Stimulated activated CD4-positive, alpha-beta T cell treated with anti-CD3 and anti-CD28 coated beads, Interleukin-1b, Interleukin-23, amount 100 ng/mL, for 24 hours (primary cell): ENCODE measurements at regions not wholly inside any gene's neighbourhood (a gene's known extent, or its start where the extent isn't known, plus 50 kb on each side); places are given as distances from the start of the nearest gene placed in this dataset.
"Not testable (repeated sequence)": the region's sequence is repeated elsewhere in the genome, so short reads cannot be mapped to it uniquely, and the experiment has no call there.

Experiments
- DNase-seq, 4 experiments: peaks; one replicate each; pipeline ENCODE4 v3.0.0-alpha.2; 2020; ENCODE audit warnings: low read depth in 4 of 4, low spot score in 1 of 4

DNA sequence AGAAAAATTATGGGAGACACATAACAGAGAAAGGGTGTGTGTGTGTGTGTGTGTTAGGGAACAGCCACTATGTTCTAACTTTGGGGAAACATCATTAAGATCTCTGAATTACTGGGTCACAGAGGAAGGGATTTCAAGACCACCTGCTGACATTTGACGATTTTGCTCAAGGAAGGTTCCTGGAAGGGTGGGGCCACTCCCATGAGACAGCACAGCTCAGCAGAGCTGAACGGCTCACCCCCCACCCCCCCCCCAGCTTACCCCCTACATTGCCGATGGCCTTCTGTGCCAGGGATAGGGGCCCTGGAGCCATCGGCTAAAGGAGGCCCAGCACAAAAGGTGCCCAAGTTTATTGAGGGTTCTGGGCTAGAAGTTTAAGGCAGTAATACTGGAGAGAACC, 122.4 kb downstream of the NPIPB11 start:
- not testable (repeated sequence) for DNase-seq

GRCh38 chr16:29278097-29278871, 128.2 kb downstream of the NPIPB11 start:
- DNase-seq, result not testable (repeated sequence)

GRCh38 chr16:29276446-29276845, 130.1 kb downstream of the NPIPB11 start:
- not testable (repeated sequence) for DNase-seq

DNA sequence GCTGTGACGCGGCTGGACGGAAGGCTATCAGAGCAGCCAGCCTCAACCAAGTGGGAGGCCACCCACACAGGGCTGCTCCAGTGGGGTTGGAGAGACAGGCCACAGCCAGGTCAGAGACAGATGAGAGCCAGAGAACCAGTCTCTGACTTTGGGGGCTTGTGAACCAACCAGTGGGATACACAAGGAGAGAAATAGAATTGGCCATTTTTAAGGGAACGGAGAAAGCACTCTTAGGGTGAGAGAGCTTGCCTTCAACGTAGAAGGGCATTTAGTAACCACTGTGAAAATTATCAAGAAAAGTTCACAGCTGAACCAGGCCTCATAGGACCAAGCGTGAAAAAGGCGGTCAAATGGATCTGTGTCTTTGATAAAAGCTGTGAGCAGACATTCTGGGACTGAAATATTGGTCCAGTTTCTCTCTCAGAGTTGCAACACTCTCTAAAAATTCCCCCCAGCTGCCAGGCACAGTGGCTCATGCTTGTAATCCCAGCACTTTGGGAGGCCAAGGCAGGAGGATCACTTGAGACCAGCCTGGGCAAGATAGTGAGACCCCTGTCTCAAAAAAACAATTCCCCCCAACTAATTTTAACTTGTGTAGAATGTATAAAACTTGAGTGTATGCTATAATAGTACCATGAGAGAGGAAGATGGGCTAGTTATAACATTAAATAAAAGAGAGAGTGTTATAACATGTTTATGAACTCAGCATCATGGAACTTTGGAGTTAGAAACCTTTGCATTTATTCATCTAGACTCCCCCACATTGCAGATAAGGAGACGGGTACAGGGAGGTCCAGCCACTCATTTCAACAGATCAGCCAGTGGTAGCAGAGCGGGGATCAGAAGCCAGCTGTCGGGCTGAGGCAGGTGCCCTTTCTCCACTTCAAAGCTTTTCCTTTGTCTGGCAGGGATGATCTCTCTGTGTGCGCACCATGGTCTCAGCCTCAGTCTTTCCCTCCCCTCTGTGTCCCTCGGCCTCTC, 132.2 kb downstream of the NPIPB11 start:
- DNase-seq, result not testable (repeated sequence)

DNA sequence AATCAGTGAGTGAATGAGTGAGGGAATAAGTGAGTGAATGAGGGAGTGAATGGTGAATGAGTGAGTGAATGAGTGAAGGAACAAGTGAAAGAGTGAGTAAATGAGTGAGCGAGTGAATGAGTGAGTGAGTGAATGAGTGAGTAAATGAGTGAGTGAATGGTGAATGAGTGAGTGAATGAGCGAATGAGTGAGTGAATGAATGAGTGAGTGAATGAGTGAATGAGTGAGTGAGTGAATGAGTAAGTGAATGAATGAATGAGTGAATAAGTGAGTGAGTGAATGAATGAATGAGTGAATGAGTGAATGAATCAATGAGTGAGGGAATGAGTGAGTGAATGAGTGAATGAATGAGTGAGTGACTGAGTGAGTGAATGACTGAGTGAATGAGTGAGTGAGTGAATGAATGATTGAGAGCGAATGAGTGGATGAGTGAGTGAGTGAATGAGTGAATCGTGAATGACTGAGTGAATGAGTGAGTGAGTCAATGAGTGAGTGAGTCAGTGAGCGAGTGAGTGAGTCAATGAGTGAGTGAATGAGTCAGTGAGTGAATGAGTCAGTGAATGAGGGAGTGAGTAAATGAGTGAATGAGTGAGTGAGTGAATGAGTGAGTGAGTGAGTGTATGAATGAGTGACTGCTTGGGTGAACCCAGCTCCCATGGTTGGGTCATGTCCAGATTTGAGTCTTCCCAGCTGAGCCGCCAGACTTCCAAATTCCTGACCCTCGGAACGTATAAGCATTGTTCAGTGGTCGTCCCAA, 133.0 kb downstream of the NPIPB11 start:
- DNase-seq, result not testable (repeated sequence)

- not testable (repeated sequence) for DNase-seq
These were observed 134.5 kb downstream of the NPIPB11 start for GRCh38 chr16:29271721-29272675.

GRCh38 chr16:29270923-29271322, 135.6 kb downstream of the NPIPB11 start:
- not testable (repeated sequence) for DNase-seq

DNA sequence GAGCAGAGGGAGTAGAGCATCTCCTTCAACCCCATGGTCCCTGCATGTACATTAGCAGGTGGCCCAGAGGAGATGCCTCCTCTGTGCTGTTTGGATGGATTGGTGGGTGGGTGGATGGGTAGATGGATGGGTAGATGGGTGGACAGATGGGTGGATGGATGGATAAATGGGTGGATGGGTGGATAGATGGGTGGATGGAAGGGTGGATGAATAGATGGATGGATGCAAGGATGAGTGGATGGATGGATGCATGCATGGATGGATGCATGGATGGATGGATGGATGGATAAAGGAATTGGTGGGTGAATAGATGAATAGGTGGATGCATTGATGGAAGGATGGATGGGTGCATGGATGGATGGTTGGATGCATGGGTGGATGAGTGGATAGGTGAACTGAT, 136.5 kb downstream of the NPIPB11 start:
- DNase-seq, result not testable (repeated sequence)

DNA sequence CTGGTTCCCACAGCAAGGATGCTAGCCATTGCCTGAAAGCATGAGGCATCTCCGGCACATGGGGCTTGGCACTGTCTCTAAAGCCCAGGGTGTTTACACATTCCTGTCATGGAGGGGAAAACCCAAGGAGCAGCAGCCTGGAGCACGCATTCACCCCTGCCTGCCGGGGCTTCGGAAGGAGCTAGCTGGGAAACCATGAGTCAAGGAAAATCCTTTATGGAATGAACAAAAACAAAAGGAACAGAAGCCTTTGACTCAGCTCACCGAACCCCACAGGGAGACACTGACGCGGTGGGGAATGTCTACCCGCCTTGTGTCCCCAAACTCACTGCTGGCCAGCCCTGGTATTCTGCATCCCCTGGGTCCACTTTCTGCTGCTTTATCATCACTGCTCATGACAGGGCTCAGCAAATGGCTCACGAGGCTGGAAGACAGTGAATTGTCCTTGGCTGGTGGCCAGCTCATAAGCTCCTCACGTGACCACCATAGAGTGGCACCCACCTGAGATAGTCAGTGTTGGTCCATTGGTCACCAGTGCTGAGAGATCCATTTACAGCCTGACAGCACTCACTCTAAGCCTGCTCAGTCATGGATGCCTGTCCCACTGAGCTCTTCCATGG, 137.2 kb downstream of the NPIPB11 start:
- DNase-seq, result not testable (repeated sequence)

DNA sequence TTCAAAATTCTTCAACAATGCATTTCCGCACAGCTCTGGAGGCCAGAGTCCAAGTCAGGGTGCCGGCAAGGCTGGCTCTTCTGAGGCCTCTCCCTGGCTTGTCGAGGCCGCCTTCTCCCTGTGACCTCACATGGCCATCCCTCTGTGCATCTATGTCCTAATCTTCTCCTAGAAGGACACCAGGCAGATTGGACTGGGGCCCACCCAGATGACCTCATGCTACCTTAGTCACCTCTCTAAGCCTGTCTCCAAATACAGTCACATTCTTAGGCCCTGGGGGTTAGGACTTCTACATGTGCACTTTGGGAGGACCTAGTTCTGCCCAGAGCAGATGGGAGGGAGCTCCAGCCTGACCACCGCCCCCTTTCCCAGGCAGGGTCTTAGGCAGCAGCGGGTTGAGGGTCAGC, 137.7 kb downstream of the NPIPB11 start:
- not testable (repeated sequence) for DNase-seq

DNA sequence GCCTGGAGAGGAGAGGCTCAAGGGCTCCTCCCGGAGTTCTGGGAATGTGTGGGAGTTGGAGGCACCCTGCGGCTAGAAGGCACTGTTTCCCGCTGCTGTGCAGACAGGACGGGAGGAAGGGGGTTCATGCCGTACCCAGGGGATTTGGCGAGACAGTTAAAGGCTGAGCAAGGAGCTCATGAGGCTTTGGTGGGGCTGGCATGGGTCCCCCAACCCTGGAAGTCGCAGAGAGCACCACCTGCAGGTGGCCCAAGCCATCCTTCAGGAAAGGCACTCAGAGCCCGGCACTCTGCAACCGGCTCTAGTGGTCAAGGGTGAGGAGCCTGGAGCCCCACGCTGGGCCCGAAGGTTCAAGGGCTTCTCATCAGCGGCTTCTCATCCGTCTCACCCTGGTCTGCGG, 138.2 kb downstream of the NPIPB11 start:
- DNase-seq, result not testable (repeated sequence)

- not testable (repeated sequence) for DNase-seq
These were observed 138.6 kb downstream of the NPIPB11 start for GRCh38 chr16:29267891-29268290.

DNA sequence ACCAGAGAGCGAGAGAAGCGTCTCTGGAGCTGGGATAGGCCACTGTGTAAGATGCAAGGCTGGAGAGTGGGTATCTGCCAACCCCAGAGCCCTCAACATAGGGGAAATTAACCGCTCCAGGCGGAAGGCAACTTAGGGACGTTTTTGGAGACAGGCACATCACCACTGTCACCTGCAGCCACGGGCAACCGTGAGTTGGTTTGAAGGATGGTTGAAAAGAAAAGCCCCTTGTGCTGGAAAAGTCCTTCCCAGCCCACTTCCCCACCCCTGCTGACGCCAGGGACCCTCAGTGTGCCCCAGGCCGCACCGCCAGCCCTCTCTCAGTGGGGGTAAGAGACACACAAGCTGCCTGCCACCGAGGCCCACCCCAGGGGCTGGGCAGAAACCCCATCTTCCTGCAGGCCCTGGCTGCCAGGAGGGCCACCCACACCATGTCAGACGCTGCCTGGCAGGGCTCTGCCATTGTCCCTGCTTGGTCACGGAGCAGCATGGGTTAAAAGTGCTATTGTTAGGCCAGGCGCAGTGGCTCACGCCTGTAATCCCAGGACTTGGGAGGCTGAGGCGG, 139.4 kb downstream of the NPIPB11 start:
- DNase-seq, result not testable (repeated sequence)

DNA sequence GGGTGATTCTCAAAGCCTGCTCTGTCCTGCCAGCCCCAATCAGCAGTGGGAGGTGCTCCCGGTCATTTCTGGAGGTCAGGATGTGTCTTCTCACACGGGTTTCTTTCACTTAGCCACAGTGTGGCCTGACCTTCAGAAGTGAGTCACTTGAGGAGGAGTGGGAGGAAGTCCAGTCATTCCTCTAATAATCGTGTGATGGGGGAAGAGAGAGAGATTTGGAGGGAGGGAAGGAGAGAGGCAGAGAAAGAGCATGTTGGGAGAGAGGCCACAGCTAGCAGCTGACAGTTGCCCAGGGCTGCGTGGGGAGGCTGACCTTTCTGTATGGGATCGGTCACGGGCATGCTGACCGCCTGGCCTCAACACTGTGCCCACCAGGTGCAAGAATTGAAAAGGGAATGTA, 139.9 kb downstream of the NPIPB11 start:
- DNase-seq, result not testable (repeated sequence)

GRCh38 chr16:29265255-29265853, 141.2 kb downstream of the NPIPB11 start:
- peak in 2 of 4 experiments; percentile 12 to 24 for DNase-seq

DNA sequence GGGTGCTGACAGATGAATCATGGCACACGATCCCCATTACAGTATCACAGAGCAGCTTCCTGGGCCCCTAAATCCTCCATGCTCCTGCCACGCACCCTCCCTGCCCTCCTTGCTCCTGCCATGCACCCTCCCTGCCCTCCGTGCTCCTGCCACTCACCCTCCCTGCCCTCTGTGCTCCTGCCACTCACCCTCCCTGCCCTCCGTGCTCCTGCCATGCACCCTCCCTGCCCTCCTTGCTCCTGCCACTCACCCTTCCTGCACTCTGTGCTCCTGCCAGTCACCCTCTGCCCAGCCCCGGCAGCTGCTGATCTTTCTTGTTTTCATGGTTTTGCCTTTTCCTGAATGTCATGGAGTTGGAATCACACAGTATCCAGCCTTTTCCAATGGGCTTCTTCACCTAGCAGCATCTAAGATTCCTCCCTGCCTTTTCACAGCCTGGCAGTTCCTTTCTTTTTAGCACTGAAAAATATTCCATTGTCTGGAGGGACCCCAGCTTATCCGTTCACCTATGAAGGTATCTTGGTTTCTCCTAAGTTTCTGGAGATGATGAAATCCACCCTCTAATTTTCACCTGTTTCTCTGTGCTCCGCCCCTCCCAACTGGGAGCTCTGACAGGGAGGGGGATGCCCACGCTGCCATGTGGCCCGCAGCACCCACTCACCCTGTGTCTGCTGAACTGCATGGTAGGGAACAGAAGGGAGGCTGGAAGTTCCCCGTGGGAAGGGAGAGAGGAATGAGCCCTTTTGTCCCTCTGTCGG, 142.3 kb downstream of the NPIPB11 start:
- not testable (repeated sequence) for DNase-seq

DNA sequence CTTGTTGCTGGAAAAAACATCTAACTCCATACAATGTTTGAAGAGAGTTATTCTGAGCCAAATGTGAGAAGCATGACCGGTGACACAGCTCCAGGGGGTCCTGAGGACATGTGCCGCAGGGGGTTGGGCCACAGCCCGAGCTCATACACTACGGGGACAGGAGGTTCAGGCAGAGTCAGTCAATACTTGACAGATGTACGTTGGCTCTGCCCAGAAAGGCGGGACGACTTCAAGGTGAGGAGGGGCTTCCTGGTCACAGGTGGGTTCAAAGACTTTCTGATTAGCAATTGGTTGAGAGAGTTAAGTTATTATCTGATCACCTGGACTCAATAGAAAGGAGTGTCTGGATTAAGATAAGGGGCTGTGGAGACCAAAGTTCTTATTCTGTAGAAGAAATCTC, 143.8 kb downstream of the NPIPB11 start:
- DNase-seq, result not testable (repeated sequence)
